GM19324 (cell line): ENCODE measurements at regions not wholly inside any gene's neighbourhood (a gene's known extent, or its start where the extent isn't known, plus 50 kb on each side); places are given as distances from the start of the nearest gene placed in this dataset.
A peak's percentile ranks its signal among the peaks of the same experiment; 100 is the strongest.

ENCODE experiments used
- ATAC-seq: cut with Tn5 transposase; IDR thresholded peaks from one replicate; pipeline ENCODE4 v1.9.1; 2021; ENCODE audit warnings: mild to moderate bottlenecking, moderate library complexity; ENCODE audit not compliant: unreplicated experiment, low FRiP score

DNA sequence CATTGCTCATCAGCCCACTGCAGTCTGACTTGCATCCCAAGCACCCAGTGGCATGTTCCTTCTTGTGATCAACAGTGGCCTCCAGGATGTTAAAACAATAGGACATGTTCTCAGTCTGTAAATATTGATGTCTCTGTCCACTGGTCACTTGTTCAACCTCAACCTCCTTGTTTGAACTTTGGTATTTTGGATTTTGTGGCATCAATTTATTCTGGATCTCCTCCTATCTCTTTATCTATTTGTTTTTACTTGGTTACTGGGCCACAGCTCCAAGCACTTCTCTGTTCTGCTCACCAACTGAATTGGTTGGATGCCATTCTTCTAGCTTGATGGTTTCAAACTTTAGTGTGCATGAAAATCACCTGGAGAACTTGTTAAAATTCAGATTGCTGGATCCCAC lies 1414.8 kb upstream of the CELF4 start:
- ATAC-seq = no peak

- no peak for ATAC-seq
Observed at GRCh38 chr18:38972571-38972970, 1407.0 kb upstream of the CELF4 start.

DNA sequence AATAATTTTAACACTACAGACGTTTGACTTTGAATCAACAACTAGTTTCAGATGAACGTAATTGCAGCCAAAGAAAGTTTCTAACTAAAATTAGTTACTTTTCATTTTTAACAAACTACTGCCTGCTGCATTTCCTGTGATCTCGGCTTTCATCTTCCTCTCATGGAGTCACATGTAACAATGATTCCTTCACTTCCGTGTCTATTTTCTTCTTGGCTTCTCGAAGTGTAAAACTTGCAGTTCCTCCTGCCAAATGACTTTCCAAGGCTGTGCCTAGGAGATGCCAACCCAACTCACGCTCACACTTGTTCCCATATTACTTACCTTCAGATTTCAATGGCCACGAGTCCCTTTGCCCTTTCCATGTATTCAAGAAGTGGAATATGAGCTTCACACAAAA lies 1406.3 kb upstream of the CELF4 start:
- ATAC-seq = no peak

- ATAC-seq = no peak
Observed at GRCh38 chr18:38966841-38967240, 1401.2 kb upstream of the CELF4 start.

DNA sequence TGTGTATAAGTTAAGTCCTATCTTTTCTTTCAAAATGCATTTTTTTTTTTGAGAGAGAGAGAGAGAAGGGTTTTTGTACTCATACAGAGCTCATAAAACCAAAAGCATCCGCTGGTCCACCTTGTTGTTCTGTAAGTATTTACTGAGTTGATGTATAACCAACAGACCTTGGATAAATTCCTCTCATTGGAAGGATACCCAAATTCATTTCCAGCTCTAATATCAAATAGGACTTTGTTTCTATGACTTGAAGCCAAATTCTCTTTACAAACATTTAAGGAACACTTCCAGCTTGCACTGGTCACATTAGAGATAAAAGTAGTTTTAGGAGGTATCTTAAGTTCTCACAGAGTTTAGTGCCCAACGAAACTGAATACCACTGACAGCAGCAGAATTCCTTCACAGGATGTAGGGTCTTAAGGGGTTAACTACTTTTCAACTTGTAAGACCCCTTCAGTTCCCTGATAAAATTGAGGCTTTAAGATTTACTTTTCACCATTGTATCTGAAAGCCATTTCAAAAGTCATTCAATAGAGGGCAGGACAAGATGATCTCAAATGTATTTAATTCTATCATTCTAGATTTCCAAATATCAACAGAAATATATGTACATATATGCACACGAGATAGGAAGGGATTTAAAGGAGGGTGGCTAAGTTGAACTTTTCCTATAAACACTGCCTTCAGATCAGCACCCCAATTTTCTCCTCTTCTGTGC lies 1398.5 kb upstream of the CELF4 start:
- no peak for ATAC-seq

DNA sequence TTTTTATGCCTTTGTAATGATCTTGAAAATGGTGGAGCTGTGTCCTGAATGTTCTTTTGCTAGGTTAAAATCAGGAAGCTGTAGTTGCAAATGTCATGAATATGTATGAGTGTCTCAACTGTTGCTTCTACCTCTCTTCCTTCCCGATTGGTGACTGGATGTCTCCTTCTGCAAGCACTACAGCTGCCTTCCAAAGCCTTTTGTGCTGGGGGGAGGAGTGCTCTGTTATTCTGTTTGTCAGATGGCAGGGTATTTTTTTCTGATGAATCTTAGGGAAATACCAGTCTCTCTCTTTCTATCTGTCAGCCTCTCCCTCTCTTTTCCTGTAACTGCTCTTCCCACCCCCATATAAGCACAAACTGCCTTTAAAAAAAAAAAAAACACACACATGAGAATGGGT lies 1396.3 kb upstream of the CELF4 start:
- no peak for ATAC-seq

DNA sequence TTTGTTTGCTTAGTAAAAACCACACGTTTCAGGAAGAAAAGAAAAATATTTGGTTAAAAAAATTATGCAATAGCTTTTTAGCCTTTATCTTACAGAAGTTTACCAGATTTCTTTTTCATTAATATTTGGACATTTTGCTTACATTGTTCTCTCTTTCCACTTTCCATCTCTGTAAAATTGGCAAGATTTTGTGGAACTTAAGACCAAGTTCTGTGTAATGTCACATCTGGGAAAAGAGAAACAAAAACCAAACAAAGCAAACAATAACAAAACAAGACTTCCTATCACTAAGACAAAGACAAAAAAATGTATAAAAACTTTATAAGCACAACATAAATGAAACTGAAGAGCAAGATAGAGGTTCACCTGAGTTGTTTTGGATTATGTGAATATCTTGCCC lies 1392.1 kb upstream of the CELF4 start:
- no peak for ATAC-seq

GRCh38 chr18:38956068-38956467 lies 1390.5 kb upstream of the CELF4 start:
- ATAC-seq = no peak

GRCh38 chr18:38951633-38952032 lies 1386.0 kb upstream of the CELF4 start:
- no peak for ATAC-seq

DNA sequence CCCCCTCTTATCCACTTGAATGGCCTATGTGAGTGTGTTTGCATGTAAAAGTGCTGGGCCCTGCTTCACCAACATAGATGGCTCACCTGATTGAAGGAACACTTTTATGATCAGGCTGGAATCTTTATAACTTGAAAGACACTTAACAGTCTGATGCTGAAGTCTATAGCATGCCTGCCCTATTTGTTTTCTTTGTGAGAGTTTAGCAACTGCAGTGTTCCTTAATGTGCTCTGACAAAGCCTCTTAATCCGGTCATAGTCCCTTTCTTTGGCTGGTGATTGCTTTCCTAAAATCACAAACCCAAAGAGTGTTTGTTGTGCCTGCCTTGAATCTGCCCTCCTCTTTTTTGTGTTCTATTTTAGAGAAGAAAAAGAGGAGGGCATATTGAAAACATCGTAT lies 1382.8 kb upstream of the CELF4 start:
- no peak for ATAC-seq

DNA sequence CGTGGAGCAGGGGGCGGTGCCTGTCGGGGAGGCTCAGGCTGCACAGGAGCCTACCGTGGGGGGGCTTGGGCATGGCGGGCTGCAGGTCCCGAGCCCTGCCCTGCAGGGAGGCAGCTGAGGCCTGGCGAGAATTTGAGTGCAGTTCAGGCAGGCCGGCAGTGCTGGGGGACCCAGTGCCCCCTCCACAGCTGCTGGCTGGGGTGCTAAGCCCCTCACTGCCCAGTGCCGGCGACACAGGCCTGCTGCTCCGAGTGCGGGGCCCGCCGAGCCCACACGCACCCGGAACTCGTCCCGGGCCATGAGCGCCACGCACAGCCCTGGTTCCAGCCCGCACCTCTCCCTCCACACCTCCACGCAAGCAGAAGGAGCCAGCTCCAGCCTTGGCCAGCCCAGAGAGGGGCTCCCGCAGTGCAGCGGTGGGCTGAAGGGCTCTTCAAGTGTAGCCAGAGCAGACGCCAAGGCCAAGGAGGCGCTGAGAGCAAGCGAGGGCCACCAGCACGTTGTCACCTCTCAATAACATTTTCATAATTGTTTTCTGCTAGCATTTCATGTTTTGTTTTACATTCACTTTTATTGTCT lies 1378.9 kb upstream of the CELF4 start:
- ATAC-seq = no peak

DNA sequence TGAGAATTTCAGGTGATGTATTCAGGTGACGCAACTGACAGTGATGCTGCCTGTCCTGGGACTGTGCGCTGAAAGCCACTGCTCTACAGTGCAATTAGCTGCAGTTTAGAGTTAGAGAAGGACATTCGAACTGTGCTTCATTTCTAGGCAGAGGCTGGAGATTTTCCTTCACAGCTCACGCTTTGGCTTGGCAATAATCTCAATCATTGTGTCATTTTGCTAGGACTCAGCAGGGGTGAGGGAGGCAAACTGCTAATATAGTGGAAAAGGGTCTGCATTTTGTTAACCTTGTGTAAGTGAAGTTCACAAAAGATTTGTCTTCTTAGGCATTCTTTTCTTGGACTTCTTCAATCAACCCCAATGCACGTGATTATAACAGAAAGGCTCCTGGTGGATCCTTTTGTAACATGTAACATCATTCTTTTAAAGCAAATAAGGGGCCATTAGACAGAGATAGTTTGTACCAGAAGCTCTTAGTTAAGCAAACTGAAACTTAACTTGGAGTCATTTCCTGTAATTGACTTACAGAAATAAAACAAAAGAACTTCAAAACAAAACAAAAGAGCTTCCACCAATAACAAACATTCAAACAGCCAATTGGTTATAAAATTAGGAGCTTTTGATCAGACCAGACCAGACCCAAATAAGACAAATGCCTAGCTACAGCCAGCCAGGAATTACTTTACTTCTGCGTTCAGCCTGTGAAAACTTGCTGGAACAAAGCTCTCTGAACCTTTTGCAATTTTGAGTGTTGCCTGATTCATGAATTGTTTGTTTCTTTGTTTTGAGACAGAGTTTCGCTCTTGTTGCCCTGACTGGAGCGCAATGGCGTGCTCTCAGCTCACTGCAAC lies 1376.3 kb upstream of the CELF4 start:
- no peak for ATAC-seq

DNA sequence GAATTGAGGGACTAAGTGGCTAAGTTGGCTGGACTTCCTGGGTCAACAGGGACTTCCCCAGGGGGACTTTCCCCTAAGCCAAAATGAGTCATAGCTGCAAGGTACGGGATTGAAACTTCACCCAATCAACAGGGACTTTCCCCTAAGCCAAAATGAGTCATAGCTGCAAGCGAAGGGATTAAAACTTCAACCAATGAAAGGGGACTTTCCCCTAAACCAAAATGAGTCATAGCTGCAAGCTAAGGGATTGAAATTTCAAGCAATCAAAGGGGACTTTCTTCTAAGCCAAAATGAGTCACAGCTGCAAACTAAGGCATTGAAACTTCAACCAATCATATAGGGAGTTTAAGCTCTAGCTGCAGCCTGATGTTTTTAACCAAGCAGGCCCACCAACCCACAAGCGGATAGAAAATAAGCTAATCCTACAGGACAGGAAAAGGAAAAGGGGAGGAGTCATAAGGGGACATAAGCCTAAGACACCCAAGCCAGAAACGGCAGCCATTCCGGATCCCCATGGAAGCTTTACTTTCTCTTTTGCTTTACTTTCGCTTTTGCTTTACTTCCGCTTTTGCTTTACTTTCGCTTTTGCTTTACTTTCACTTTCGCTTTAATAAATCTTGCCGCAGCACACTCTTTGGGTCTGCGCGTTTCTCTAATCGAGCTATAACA lies 1375.4 kb upstream of the CELF4 start:
- peak; percentile 74 for ATAC-seq

GRCh38 chr18:38940475-38940862 lies 1374.9 kb upstream of the CELF4 start:
- ATAC-seq = peak; percentile 18

GRCh38 chr18:38933910-38934510 lies 1368.4 kb upstream of the CELF4 start:
- ATAC-seq = peak; percentile 86

- ATAC-seq = no peak
Observed at GRCh38 chr18:38933322-38933721, 1367.7 kb upstream of the CELF4 start.

- no peak for ATAC-seq
Observed at GRCh38 chr18:38932752-38933151, 1367.2 kb upstream of the CELF4 start.

DNA sequence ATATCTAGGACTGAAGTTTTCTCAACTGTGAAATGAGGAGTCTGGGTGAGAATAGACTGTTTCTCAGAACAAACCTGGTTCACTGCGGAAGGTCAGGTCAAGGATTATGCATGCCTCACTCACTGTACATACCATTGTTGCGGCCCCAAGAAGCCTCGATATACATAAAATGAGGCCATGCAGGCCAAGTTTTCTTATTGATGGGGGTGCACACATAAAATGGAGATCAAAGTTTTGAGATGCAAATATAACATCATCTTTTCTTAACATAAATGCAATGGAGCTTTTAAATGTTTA lies 1366.1 kb upstream of the CELF4 start:
- ATAC-seq = no peak

GRCh38 chr18:38930881-38931753 lies 1365.5 kb upstream of the CELF4 start:
- no peak for ATAC-seq

DNA sequence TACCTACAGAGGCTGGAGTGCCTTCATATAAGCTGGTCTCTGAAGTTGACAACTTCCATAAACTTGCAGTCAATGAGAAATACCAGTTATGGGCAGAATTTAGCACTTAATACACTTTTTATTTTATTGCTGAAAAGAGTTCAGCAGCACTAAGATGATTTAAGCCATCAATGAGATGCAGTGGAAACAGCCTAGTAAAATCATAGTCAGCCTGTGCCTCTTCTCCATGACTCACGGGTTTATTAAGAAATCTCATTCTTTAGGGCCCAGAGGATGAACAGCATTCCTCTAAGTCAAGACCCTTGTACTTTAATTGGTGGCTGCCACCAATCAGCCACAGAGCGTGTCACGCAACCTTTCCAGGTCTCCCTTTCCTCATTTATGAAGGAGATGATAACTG lies 1357.9 kb upstream of the CELF4 start:
- no peak for ATAC-seq
